Lung (tissue), 11 donors: ENCODE measurements at regions not wholly inside any gene's neighbourhood (a gene's known extent, or its start where the extent isn't known, plus 50 kb on each side); places are given as distances from the start of the nearest gene placed in this dataset.

Source experiments
- ATAC-seq: fragments of 200-7000 bp; cut with Tn5 transposase; one replicate; pipeline ENCODE4 v1.9.1; 2020; ENCODE audit warnings: moderate number of reproducible peaks; ENCODE audit not compliant: insufficient read depth, low FRiP score
- DNase-seq, 3 donors: peaks; one replicate each; pipeline ENCODE4 v3.0.0-alpha.2; 2013 to 2017
- H3K27ac ChIP-seq, 2 donors: one replicate each; pipeline ENCODE4 v1.5.1; 2013; ENCODE audit warnings: mild to moderate bottlenecking in 2 of 2, moderate library complexity in 2 of 2, control low read depth in 1 of 2, inconsistent platforms in 1 of 2, low read depth in 1 of 2, low read length in 1 of 2
- H3K27me3 ChIP-seq, 3 donors: one replicate each; pipeline ENCODE4 v1.5.1; 2013; ENCODE audit warnings: low read length in 2 of 3; ENCODE audit not compliant: control insufficient read depth in 3 of 3, insufficient read depth in 3 of 3
- H3K36me3 ChIP-seq, 4 donors: one replicate each; pipeline ENCODE4 v1.5.1; 2013; ENCODE audit warnings: low read length in 4 of 4, mild to moderate bottlenecking in 1 of 4, moderate library complexity in 1 of 4; ENCODE audit not compliant: control insufficient read depth in 4 of 4, insufficient read depth in 4 of 4
- H3K4me1 ChIP-seq, 5 donors: one replicate each; pipeline ENCODE4 v1.5.1; 2013; ENCODE audit warnings: low read length in 5 of 5, mild to moderate bottlenecking in 2 of 5, moderate library complexity in 1 of 5; ENCODE audit not compliant: control insufficient read depth in 5 of 5, insufficient read depth in 5 of 5
- H3K4me3 ChIP-seq: one replicate; pipeline ENCODE4 v1.5.1; 2013; ENCODE audit warnings: mild to moderate bottlenecking, control low read depth, moderate library complexity
- H3K9ac ChIP-seq, 2 donors: one replicate each; pipeline ENCODE4 v1.5.1; 2013; ENCODE audit warnings: low read length in 2 of 2, control low read depth in 1 of 2; ENCODE audit not compliant: insufficient read depth in 1 of 2
- H3K9me3 ChIP-seq, 4 donors: one replicate each; pipeline ENCODE4 v1.5.1; 2013; ENCODE audit warnings: low read length in 3 of 4, mild to moderate bottlenecking in 1 of 4, moderate library complexity in 1 of 4; ENCODE audit not compliant: control insufficient read depth in 4 of 4, insufficient read depth in 3 of 4
- WGBS, 2 donors: extraction: QIAGEN DNeasy Blood & Tissue Kit; methylation state at CpG; one replicate each; pipeline ENCODE4 v1.1.7; 2013; 5-methylcytosine and 5-hydroxymethylcytosine counted together
- TF ChIP-seq, protein P1 (sequence below): IDR thresholded peaks from 2 replicates; pipeline ENCODE4 v1.5.1; 2012; ENCODE audit warnings: mild to moderate bottlenecking; ENCODE audit errors: control extremely low read depth, extremely low read depth
- donor health status: control.
- donor health status: control.
- donor health status: Bipolar disorder and iron deficiency.
- donor health status: healthy.
- donor health status: DM: yes; HTN: yes; CAD: no.

DNA sequence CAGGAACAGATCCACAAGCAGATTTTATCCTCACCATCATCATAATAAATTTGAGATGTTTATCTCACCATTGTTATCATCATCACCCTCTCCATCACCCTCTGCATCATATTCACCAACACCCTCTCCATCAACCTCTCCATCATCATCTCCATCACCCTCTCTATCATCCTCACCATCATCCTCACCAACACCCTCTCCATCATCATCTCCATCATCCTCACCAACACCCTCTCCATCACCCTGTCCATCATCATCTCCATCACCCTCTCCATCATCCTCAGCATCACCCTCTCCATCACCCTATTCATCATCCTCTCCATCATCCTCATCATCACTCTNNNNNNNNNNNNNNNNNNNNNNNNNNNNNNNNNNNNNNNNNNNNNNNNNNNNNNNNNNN is 567.0 kb upstream of the SGCD start:
- ATAC-seq, result no peak

DNA sequence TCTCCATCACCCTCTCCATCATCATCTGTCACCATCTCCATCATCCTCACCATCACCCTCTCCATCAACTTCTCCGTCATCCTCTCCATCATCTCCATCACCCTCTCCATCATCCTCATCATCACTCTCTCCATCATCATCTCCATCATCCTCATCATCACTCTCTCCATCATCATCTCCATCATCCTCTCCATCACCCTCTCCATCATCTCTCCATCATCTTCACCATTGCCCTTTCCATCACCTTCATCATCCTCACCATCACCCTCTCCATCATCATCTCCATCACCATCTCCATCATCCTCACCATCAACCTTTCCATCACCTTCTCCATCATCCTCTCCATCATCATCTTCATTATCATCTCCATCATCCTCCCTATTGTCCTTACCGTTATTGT is 565.5 kb upstream of the SGCD start:
- Histone ChIP-seq H3K9ac (no peak overlapping the region), H3K4me3 (no peak overlapping the region), H3K27ac (no peak overlapping the region), H3K9me3 (peaks cover 0 to 6% (median 3%) of the 10 kb centered on the region in 4 donors), H3K36me3 (no peaks in the 10 kb centered on the region), H3K27me3 (no peaks in the 10 kb centered on the region), H3K4me1 (peaks cover 0 to 3% (median 0%) of the 10 kb centered on the region in 5 donors)
- TF ChIP-seq, protein P1, sequence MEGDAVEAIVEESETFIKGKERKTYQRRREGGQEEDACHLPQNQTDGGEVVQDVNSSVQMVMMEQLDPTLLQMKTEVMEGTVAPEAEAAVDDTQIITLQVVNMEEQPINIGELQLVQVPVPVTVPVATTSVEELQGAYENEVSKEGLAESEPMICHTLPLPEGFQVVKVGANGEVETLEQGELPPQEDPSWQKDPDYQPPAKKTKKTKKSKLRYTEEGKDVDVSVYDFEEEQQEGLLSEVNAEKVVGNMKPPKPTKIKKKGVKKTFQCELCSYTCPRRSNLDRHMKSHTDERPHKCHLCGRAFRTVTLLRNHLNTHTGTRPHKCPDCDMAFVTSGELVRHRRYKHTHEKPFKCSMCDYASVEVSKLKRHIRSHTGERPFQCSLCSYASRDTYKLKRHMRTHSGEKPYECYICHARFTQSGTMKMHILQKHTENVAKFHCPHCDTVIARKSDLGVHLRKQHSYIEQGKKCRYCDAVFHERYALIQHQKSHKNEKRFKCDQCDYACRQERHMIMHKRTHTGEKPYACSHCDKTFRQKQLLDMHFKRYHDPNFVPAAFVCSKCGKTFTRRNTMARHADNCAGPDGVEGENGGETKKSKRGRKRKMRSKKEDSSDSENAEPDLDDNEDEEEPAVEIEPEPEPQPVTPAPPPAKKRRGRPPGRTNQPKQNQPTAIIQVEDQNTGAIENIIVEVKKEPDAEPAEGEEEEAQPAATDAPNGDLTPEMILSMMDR, result no peak
- ATAC-seq, result no peak
- WGBS, 2 donors, result 72 to 85% methylated on average over 2 of the region's 2 CpGs
- DNase-seq, result no peak

More for the DNA sequence above, 567.0 kb upstream of the SGCD start:
- DNase-seq, result no peak
- H3K4me1 ChIP-seq, result peaks cover 0 to 6% (median 0%) of the 10 kb centered on the region in 5 donors
- H3K9ac ChIP-seq, result no peak overlapping the region
- no peak overlapping the region for H3K4me3 ChIP-seq
- no peaks in the 10 kb centered on the region for H3K36me3 ChIP-seq
- TF ChIP-seq, protein P1, result no peak
- H3K9me3 ChIP-seq, result peaks cover 0 to 6% (median 3%) of the 10 kb centered on the region in 4 donors
- no peak overlapping the region for H3K27ac ChIP-seq
- H3K27me3 ChIP-seq, result no peaks in the 10 kb centered on the region

DNA sequence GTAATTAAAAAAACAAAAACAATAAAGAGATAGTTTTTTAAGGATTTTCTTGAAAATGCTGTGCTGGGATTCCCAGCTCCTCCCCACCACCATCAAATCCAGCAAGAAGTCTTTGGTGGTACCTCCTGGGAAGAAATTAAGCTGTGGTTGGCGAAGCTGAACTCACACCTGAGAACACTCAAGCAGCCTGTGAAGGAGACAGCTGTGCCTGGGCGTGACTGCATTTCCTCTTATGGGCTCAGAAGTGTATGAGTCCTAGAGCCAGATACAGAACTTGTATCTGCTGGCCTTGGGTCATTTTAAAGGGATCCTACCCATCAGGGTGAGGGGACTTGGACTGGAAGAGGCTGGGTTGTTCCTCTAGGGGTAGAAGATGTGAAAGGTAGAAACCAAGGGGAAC is 561.2 kb upstream of the SGCD start:
- Histone ChIP-seq H3K27me3 (no peaks in the 10 kb centered on the region), H3K36me3 (no peaks in the 10 kb centered on the region), H3K4me1 (no peaks in the 10 kb centered on the region), H3K4me3 (no peak overlapping the region), H3K27ac (no peak overlapping the region), H3K9me3 (peaks cover 0 to 5% (median 2%) of the 10 kb centered on the region in 4 donors), H3K9ac (no peak overlapping the region)
- TF ChIP-seq, protein P1, result no peak
- no peak for ATAC-seq
- DNase-seq, result no peak
- WGBS, 2 donors, result 64 to 73% methylated on average over 2 of the region's 2 CpGs

DNA sequence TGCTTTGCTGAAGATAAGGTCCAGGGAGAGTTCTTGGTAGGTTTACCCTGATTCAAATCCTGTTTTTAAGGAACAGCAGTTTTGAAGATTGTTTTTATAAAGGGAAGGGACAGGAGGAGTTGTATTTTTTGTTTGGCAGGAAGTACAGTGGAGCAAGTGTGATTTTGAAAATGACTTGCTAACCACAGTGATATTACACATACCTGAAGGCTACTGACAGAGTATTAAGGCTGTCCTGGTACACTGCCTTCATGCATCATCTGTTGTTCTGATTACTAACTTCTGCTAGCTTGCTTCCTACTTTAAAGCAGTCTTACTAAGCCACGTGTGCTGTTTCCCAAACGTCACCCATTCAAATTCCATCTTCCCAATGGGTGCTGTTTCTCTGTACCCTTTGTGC is 559.5 kb upstream of the SGCD start:
- no peak overlapping the region for H3K27ac ChIP-seq
- ATAC-seq, result no peak
- WGBS, 2 donors, result 70 to 75% methylated on average over 2 of the region's 2 CpGs
- DNase-seq, result no peak
- no peak overlapping the region for H3K4me3 ChIP-seq
- H3K27me3 ChIP-seq, result no peaks in the 10 kb centered on the region
- H3K9ac ChIP-seq, result no peak overlapping the region
- H3K36me3 ChIP-seq, result no peaks in the 10 kb centered on the region
- no peaks in the 10 kb centered on the region for H3K9me3 ChIP-seq
- TF ChIP-seq, protein P1, result no peak
- no peaks in the 10 kb centered on the region for H3K4me1 ChIP-seq
